ENCODE measurements at regions not wholly inside any gene's neighbourhood (a gene's known extent, or its start where the extent isn't known, plus 50 kb on each side); places are given as distances from the start of the nearest gene placed in this dataset.
A peak's percentile ranks its signal among the peaks of the same experiment; 100 is the strongest.

- TF ChIP-seq CTCF (IDR thresholded peaks at IDR 0.05), result no peak
- no peak for TF ChIP-seq POLR2A (IDR thresholded peaks at IDR 0.05)
- Histone ChIP-seq H3K36me3 (no peaks in the 10 kb centered on the region), H3K4me1 (peaks cover 0 to 15% (median 1%) of the 10 kb centered on the region in 4 donors), H3K27ac (no peak overlapping the region), H3K9me3 (no peaks in the 10 kb centered on the region), H3K27me3 (no peaks in the 10 kb centered on the region), H3K4me3 (no peak overlapping the region)
- 62% methylated on average over 3 of the region's 3 CpGs for WGBS (ENCODE audit: insufficient coverage, low coverage, low lambda C conversion rate, missing lambda C conversion rate)
- no peak for ATAC-seq
- no peak for DNase-seq
- intact Hi-C loops (cut with DNase I), result no loop called here
Observed at GRCh38 chr4:23245203-23245832, 552.6 kb downstream of the GBA3 start.

GRCh38 chr4:23242962-23243361, 550.2 kb downstream of the GBA3 start:
- no peak for DNase-seq
- intact Hi-C loops (cut with DNase I), result no loop called here
- no peak overlapping the region for H3K27ac ChIP-seq
- TF ChIP-seq CTCF (IDR thresholded peaks at IDR 0.05) (no peak), POLR2A (IDR thresholded peaks at IDR 0.05) (no peak)
- no peaks in the 10 kb centered on the region for H3K27me3 ChIP-seq
- no peaks in the 10 kb centered on the region for H3K9me3 ChIP-seq
- H3K4me1 ChIP-seq, result peaks cover 0 to 26% (median 5%) of the 10 kb centered on the region in 4 donors
- no peaks in the 10 kb centered on the region for H3K36me3 ChIP-seq
- 42% methylated on average over 2 of the region's 2 CpGs for WGBS (ENCODE audit: insufficient coverage, low coverage, low lambda C conversion rate, missing lambda C conversion rate)
- no peak for ATAC-seq
- no peak overlapping the region for H3K4me3 ChIP-seq

GRCh38 chr4:23241408-23241807, 548.7 kb downstream of the GBA3 start:
- no peak for TF ChIP-seq POLR2A (IDR thresholded peaks at IDR 0.05)
- TF ChIP-seq CTCF (IDR thresholded peaks at IDR 0.05), result no peak
- H3K27me3 ChIP-seq, result no peaks in the 10 kb centered on the region
- H3K27ac ChIP-seq, result no peak overlapping the region
- WGBS (ENCODE audit: insufficient coverage, low coverage, low lambda C conversion rate, missing lambda C conversion rate), result 21% methylated on average over 5 of the region's 5 CpGs
- no peaks in the 10 kb centered on the region for H3K36me3 ChIP-seq
- H3K9me3 ChIP-seq, result no peaks in the 10 kb centered on the region
- H3K4me1 ChIP-seq, result peaks cover 0 to 32% (median 5%) of the 10 kb centered on the region in 4 donors
- no peak overlapping the region for H3K4me3 ChIP-seq
- peak; percentile 44 to 59 (median 50) for DNase-seq
- intact Hi-C loops (cut with DNase I), result no loop called here
- ATAC-seq, result peak; percentile 79 to 88 (median 82)

GRCh38 chr4:23238848-23239247, 546.1 kb downstream of the GBA3 start:
- Histone ChIP-seq H3K27ac (peak overlapping the region in 1 of 3 donors; percentile 22), H3K4me3 (no peak overlapping the region), H3K4me1 (peaks cover 0 to 32% (median 5%) of the 10 kb centered on the region in 4 donors), H3K9me3 (no peaks in the 10 kb centered on the region), H3K27me3 (no peaks in the 10 kb centered on the region), H3K36me3 (no peaks in the 10 kb centered on the region)
- no peak for TF ChIP-seq CTCF (IDR thresholded peaks at IDR 0.05)
- no peak for TF ChIP-seq POLR2A (IDR thresholded peaks at IDR 0.05)
- DNase-seq, result no peak
- intact Hi-C loops (cut with DNase I), result no loop called here
- no peak for ATAC-seq
- 75% methylated on average over 2 of the region's 2 CpGs for WGBS (ENCODE audit: insufficient coverage, low coverage, low lambda C conversion rate, missing lambda C conversion rate)
